KMS-11 (cell line): ENCODE measurements at regions not wholly inside any gene's neighbourhood (a gene's known extent, or its start where the extent isn't known, plus 50 kb on each side); places are given as distances from the start of the nearest gene placed in this dataset.

ENCODE experiments used
- H2AFZ ChIP-seq: fragments of 200-600 bp; sonication (generic); 2 replicates; pipeline ENCODE4 v1.6.1; 2016; ENCODE audit warnings: antibody characterized with exemption, mixed run types, low read depth
- H3K27ac ChIP-seq: fragments of 200-600 bp; sonication (generic); 2 replicates; pipeline ENCODE4 v1.6.1; 2016; ENCODE audit warnings: mild to moderate bottlenecking, mixed run types
- H3K27me3 ChIP-seq: fragments of 200-600 bp; sonication (generic); 2 replicates; pipeline ENCODE4 v1.6.1; 2017; ENCODE audit warnings: mild to moderate bottlenecking, low read depth, mixed run types, moderate library complexity; ENCODE audit not compliant: insufficient read depth
- H3K36me3 ChIP-seq: fragments of 200-600 bp; sonication (generic); 2 replicates; pipeline ENCODE4 v1.6.1; 2017; ENCODE audit warnings: mild to moderate bottlenecking, mixed run types; ENCODE audit not compliant: insufficient read depth
- H3K4me1 ChIP-seq: fragments of 200-600 bp; sonication (generic); 2 replicates; pipeline ENCODE4 v1.6.1; 2016; ENCODE audit warnings: mild to moderate bottlenecking, low read depth, mixed run types; ENCODE audit not compliant: poor library complexity, severe bottlenecking
- H3K4me2 ChIP-seq: fragments of 200-600 bp; sonication (generic); 2 replicates; pipeline ENCODE4 v1.7.0; 2016; ENCODE audit warnings: mild to moderate bottlenecking, mixed run types
- H3K4me3 ChIP-seq: fragments of 200-600 bp; sonication (generic); IDR thresholded peaks from 2 replicates; pipeline ENCODE4 v1.6.1; 2017; ENCODE audit warnings: low read depth, low read length, mixed read lengths; ENCODE audit not compliant: insufficient read depth
- H3K79me2 ChIP-seq: fragments of 200-600 bp; sonication (generic); 2 replicates; pipeline ENCODE4 v1.6.1; 2016; ENCODE audit warnings: low read depth, mixed run types; ENCODE audit not compliant: insufficient read depth
- H3K9ac ChIP-seq: fragments of 200-600 bp; sonication (generic); 2 replicates; pipeline ENCODE4 v1.6.1; 2016; ENCODE audit warnings: mild to moderate bottlenecking, mixed run types
- H4K20me1 ChIP-seq: fragments of 200-600 bp; sonication (generic); 2 replicates; pipeline ENCODE4 v1.6.1; 2016; ENCODE audit warnings: mild to moderate bottlenecking, mixed run types; ENCODE audit not compliant: insufficient read depth
- TF ChIP-seq, protein P1 (sequence below): fragments of 200-600 bp; sonication (generic); conservative IDR thresholded peaks from 2 replicates; pipeline ENCODE4 v1.6.1; 2017; ENCODE audit warnings: low read depth, mild to moderate bottlenecking, antibody characterized with exemption, low read length, moderate library complexity, mixed read lengths

DNA sequence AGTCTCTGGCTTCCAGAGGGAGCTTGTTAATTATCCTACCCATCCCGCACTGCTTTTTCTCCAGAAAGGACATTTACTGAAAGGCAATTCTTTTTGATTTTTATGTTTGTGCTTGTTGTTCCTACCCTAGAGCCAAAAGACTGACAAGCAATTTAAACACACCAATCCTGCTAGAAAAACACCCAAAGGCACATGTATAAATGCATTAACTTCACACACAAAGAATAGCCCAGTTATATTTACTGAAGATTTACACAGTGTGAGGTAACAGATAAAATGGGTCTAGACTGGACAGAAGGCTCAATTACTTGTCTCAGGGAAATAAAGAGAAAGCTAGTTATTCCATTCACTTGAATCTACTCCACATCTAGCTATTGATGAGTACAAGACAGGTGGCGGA is 61.2 kb upstream of the NOCT start:
- Histone ChIP-seq H3K9ac (no peak overlapping the region), H3K79me2 (no peaks in the 10 kb centered on the region), H3K27ac (no peak overlapping the region), H3K27me3 (no peaks in the 10 kb centered on the region), H2AFZ (no peak overlapping the region), H3K4me2 (no peak overlapping the region), H4K20me1 (no peaks in the 10 kb centered on the region), H3K4me3 (no peak overlapping the region), H3K4me1 (no peaks in the 10 kb centered on the region), H3K36me3 (no peaks in the 10 kb centered on the region)
- TF ChIP-seq, protein P1, sequence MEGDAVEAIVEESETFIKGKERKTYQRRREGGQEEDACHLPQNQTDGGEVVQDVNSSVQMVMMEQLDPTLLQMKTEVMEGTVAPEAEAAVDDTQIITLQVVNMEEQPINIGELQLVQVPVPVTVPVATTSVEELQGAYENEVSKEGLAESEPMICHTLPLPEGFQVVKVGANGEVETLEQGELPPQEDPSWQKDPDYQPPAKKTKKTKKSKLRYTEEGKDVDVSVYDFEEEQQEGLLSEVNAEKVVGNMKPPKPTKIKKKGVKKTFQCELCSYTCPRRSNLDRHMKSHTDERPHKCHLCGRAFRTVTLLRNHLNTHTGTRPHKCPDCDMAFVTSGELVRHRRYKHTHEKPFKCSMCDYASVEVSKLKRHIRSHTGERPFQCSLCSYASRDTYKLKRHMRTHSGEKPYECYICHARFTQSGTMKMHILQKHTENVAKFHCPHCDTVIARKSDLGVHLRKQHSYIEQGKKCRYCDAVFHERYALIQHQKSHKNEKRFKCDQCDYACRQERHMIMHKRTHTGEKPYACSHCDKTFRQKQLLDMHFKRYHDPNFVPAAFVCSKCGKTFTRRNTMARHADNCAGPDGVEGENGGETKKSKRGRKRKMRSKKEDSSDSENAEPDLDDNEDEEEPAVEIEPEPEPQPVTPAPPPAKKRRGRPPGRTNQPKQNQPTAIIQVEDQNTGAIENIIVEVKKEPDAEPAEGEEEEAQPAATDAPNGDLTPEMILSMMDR: no peak

DNA sequence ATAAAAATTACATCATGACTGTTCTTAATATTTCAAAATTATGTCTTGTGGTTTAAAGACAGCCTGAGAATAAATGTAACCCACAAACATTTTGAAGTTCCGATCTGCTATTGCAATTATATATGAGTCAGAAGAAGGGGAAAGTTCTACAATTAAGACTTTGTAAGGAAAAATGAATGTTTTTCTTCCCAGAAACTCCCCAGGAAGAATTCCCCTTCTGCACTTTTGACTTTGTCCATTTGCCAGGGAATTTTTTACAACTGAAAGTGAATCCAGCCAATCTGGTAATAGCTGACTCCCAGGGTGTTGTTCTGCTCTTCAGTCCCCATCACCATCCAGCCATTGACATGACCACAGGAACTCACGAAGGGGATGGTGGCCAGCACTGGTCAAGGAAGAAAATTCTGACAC is 61.6 kb upstream of the NOCT start:
- Histone ChIP-seq H3K36me3 (no peaks in the 10 kb centered on the region), H2AFZ (no peak overlapping the region), H3K27ac (no peak overlapping the region), H3K79me2 (no peaks in the 10 kb centered on the region), H3K9ac (no peak overlapping the region), H3K4me3 (no peak overlapping the region), H3K27me3 (no peaks in the 10 kb centered on the region), H4K20me1 (no peaks in the 10 kb centered on the region), H3K4me2 (no peak overlapping the region), H3K4me1 (no peaks in the 10 kb centered on the region)
- TF ChIP-seq, protein P1: no peak

DNA sequence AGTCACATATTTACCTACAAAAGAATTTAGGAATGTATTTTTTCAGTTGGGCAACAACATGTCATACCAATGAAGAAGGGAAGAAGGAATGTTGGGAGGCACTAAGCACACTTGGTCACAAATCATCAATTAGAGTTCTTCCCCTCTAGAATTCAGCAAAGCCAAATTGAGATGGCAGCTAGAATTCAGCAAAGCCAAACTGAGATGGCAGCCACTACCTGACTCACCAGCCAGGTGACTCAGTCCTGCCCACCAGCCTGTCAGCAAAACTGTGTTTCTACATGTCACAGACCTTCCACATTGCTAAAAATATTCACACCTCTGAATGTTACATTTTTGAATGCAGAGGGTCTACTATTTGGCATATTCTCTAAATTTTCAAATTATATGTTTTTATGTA is 63.2 kb upstream of the NOCT start:
- H3K27me3 ChIP-seq: no peaks in the 10 kb centered on the region
- H3K79me2 ChIP-seq: no peaks in the 10 kb centered on the region
- TF ChIP-seq, protein P1: no peak
- H3K27ac ChIP-seq: no peak overlapping the region
- no peaks in the 10 kb centered on the region for H3K36me3 ChIP-seq
- no peaks in the 10 kb centered on the region for H4K20me1 ChIP-seq
- H3K4me1 ChIP-seq: no peaks in the 10 kb centered on the region
- H3K9ac ChIP-seq: no peak overlapping the region
- no peak overlapping the region for H2AFZ ChIP-seq
- no peak overlapping the region for H3K4me2 ChIP-seq
- H3K4me3 ChIP-seq: no peak overlapping the region

DNA sequence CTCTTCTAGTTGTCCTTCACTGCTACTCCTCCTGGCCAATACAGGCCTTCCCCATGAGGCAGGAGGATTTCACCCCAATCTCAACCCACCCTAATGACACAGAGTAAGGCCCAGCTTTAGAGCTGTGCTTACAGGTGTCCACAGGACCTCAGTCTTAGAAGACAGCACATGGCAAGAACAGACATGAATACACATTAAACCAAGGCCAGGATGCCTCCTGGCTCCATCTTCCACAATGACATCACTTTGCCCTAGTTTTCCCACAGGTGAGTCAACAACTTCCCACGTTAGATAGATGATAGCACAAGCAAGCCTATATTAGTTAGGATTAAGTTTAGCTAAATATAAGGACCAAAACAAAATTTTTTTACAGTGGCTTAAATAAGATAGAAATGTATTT is 63.8 kb upstream of the NOCT start:
- Histone ChIP-seq H3K4me3 (no peak overlapping the region), H4K20me1 (no peaks in the 10 kb centered on the region), H3K4me2 (no peak overlapping the region), H3K27ac (no peak overlapping the region), H3K9ac (no peak overlapping the region), H3K27me3 (no peaks in the 10 kb centered on the region), H2AFZ (no peak overlapping the region), H3K79me2 (no peaks in the 10 kb centered on the region), H3K4me1 (no peaks in the 10 kb centered on the region), H3K36me3 (no peaks in the 10 kb centered on the region)
- TF ChIP-seq, protein P1: no peak

DNA sequence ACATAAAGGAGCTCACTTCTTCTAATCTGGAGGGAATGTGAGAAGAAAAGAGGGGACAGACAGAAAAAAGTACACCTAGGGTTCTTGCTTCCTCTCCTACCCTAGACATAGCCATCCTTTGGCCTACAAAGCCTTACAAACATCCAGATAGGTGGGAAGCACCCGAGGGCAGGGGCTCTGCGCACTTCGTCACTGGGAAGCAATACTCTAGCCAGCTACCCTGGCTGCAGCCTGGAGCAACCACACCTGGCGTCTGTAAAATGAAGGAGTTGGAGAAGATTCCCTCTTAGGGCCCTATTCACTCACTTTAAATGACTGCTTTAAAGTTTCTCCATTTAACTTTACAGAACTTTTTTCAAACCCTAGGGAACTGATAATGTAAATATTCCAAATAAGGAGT is 65.7 kb upstream of the NOCT start:
- TF ChIP-seq, protein P1: no peak
- H3K4me3 ChIP-seq: no peak overlapping the region
- H3K79me2 ChIP-seq: no peaks in the 10 kb centered on the region
- no peaks in the 10 kb centered on the region for H3K36me3 ChIP-seq
- H3K9ac ChIP-seq: no peak overlapping the region
- no peaks in the 10 kb centered on the region for H3K4me1 ChIP-seq
- H4K20me1 ChIP-seq: no peaks in the 10 kb centered on the region
- no peak overlapping the region for H3K27ac ChIP-seq
- no peak overlapping the region for H3K4me2 ChIP-seq
- H2AFZ ChIP-seq: no peak overlapping the region
- no peaks in the 10 kb centered on the region for H3K27me3 ChIP-seq
